ENCODE measurements at regions not wholly inside any gene's neighbourhood (a gene's known extent, or its start where the extent isn't known, plus 50 kb on each side); places are given as distances from the start of the nearest gene placed in this dataset.

DNA sequence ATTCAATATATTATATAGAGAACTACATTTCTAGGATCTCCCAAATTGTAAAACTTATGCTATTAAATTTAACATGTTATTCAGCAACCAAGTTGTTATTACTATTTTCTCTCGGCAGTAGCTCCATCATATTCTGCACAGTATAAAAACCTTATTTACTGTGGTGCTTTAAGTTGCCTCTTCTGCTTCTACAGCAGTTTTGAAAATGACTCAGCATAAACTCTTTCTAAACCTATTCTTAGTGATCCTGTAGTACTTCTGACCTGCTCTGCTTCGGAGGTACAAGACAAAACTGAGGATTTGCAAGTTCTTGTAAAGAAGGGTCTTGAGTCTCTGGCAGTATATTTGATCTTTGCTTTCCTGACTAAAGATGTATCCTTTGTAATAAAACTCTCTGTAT lies 567.2 kb downstream of the TMX3 start:
- no TSS peak for BruUV-seq (replicated peaks)
- POLR2A ChIA-PET: no interaction called here
- in situ Hi-C loops (cut with HindIII; ENCODE audit: low pct_unique_long_range_greater_than_20kb, low sequenced_read_pairs): no loop called here
- ATAC-seq (no peak), DNase-seq (ENCODE audit: low read depth, low spot score) (no peak)
- H3K9me3 ChIP-seq (ENCODE audit: control insufficient read depth, insufficient read depth, low read depth, low read length): no peaks in the 10 kb centered on the region
- no peak overlapping the region for H3K4me3 ChIP-seq (ENCODE audit: low read depth in 2 of 2, low read length in 2 of 2)
- H3K27me3 ChIP-seq (ENCODE audit: control insufficient read depth, insufficient read depth, low read length): no peaks in the 10 kb centered on the region
- TF ChIP-seq POLR2AphosphoS5 (IDR thresholded peaks at IDR 0.05; ENCODE audit: low read depth, low read length): no peak
- TF ChIP-seq TCF7L2 (IDR thresholded peaks at IDR 0.05; ENCODE audit: low read depth, low read length): no peak
- TF ChIP-seq, protein P1, sequence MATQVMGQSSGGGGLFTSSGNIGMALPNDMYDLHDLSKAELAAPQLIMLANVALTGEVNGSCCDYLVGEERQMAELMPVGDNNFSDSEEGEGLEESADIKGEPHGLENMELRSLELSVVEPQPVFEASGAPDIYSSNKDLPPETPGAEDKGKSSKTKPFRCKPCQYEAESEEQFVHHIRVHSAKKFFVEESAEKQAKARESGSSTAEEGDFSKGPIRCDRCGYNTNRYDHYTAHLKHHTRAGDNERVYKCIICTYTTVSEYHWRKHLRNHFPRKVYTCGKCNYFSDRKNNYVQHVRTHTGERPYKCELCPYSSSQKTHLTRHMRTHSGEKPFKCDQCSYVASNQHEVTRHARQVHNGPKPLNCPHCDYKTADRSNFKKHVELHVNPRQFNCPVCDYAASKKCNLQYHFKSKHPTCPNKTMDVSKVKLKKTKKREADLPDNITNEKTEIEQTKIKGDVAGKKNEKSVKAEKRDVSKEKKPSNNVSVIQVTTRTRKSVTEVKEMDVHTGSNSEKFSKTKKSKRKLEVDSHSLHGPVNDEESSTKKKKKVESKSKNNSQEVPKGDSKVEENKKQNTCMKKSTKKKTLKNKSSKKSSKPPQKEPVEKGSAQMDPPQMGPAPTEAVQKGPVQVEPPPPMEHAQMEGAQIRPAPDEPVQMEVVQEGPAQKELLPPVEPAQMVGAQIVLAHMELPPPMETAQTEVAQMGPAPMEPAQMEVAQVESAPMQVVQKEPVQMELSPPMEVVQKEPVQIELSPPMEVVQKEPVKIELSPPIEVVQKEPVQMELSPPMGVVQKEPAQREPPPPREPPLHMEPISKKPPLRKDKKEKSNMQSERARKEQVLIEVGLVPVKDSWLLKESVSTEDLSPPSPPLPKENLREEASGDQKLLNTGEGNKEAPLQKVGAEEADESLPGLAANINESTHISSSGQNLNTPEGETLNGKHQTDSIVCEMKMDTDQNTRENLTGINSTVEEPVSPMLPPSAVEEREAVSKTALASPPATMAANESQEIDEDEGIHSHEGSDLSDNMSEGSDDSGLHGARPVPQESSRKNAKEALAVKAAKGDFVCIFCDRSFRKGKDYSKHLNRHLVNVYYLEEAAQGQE (IDR thresholded peaks at IDR 0.05; ENCODE audit: insufficient read depth in 1 of 2, low read depth in 2 of 2, low read length in 1 of 2): no peak
- TF ChIP-seq, protein P2, sequence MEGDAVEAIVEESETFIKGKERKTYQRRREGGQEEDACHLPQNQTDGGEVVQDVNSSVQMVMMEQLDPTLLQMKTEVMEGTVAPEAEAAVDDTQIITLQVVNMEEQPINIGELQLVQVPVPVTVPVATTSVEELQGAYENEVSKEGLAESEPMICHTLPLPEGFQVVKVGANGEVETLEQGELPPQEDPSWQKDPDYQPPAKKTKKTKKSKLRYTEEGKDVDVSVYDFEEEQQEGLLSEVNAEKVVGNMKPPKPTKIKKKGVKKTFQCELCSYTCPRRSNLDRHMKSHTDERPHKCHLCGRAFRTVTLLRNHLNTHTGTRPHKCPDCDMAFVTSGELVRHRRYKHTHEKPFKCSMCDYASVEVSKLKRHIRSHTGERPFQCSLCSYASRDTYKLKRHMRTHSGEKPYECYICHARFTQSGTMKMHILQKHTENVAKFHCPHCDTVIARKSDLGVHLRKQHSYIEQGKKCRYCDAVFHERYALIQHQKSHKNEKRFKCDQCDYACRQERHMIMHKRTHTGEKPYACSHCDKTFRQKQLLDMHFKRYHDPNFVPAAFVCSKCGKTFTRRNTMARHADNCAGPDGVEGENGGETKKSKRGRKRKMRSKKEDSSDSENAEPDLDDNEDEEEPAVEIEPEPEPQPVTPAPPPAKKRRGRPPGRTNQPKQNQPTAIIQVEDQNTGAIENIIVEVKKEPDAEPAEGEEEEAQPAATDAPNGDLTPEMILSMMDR (IDR thresholded peaks at IDR 0.05): no peak
- no peak for TF ChIP-seq SIN3A (IDR thresholded peaks at IDR 0.05; ENCODE audit: borderline replicate concordance, insufficient read depth, low read depth, low read length)
- CTCF ChIA-PET: no interaction called here
- no peaks in the 10 kb centered on the region for H3K4me1 ChIP-seq (ENCODE audit: control insufficient read depth, insufficient read depth, low read length)
- no peaks in the 10 kb centered on the region for H3K36me3 ChIP-seq (ENCODE audit: control insufficient read depth, insufficient read depth, low read length)
- intact Hi-C loops (cut with micrococcal nuclease; ENCODE audit: unreplicated experiment): no loop called here
- H3K27ac ChIP-seq (ENCODE audit: low read length): no peak overlapping the region

DNA sequence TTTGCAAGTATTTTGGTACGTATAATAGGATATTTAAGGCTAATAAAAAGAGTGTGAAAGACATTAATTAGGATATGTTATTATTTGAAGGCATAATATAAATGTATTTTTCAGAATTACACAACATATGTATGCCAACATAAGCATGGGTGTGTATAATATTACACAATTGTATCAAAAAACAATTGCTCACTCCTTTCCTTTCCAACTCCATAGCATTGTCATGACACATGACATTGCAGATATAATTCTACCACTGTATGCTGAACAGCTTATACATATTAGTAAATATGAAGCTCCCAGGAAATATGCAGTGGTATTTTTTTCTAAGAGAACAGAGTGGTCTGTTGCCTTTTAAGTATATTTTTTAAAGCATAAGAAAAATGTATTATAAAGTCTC lies 593.1 kb downstream of the TMX3 start:
- no peaks in the 10 kb centered on the region for H3K9me3 ChIP-seq (ENCODE audit: control insufficient read depth, insufficient read depth, low read depth, low read length)
- CTCF ChIA-PET: no interaction called here
- no TSS peak for BruUV-seq (replicated peaks)
- POLR2A ChIA-PET: interaction anchor here (0.6 kb wide), 1 partner anchor 45 kb away, joined by 6 read pairs; no protein-coding TSS in a partner anchor
- intact Hi-C loops (cut with micrococcal nuclease; ENCODE audit: unreplicated experiment) (no loop called here), in situ Hi-C loops (cut with HindIII; ENCODE audit: low pct_unique_long_range_greater_than_20kb, low sequenced_read_pairs) (no loop called here)
- no peak for ATAC-seq
- TF ChIP-seq TCF7L2 (IDR thresholded peaks at IDR 0.05; ENCODE audit: low read depth, low read length): no peak
- TF ChIP-seq POLR2AphosphoS5 (IDR thresholded peaks at IDR 0.05; ENCODE audit: low read depth, low read length): no peak
- TF ChIP-seq, protein P2 (IDR thresholded peaks at IDR 0.05): no peak
- no peak for TF ChIP-seq SIN3A (IDR thresholded peaks at IDR 0.05; ENCODE audit: borderline replicate concordance, insufficient read depth, low read depth, low read length)
- TF ChIP-seq, protein P1 (IDR thresholded peaks at IDR 0.05; ENCODE audit: insufficient read depth in 1 of 2, low read depth in 2 of 2, low read length in 1 of 2): no peak
- H3K4me3 ChIP-seq (ENCODE audit: low read depth in 2 of 2, low read length in 2 of 2): no peak overlapping the region
- H3K36me3 ChIP-seq (ENCODE audit: control insufficient read depth, insufficient read depth, low read length): no peaks in the 10 kb centered on the region
- H3K27ac ChIP-seq (ENCODE audit: low read length): no peak overlapping the region
- no peaks in the 10 kb centered on the region for H3K4me1 ChIP-seq (ENCODE audit: control insufficient read depth, insufficient read depth, low read length)
- H3K27me3 ChIP-seq (ENCODE audit: control insufficient read depth, insufficient read depth, low read length): no peaks in the 10 kb centered on the region
- no peak for DNase-seq (ENCODE audit: low read depth, low spot score)
